ENCODE measurements at regions not wholly inside any gene's neighbourhood (a gene's known extent, or its start where the extent isn't known, plus 50 kb on each side); places are given as distances from the start of the nearest gene placed in this dataset.
A peak's percentile ranks its signal among the peaks of the same experiment; 100 is the strongest.
"Not testable (repeated sequence)": the region's sequence is repeated elsewhere in the genome, so short reads cannot be mapped to it uniquely, and the experiment has no call there.

- DNase-seq (ENCODE audit: low read depth): no peak
- in situ Hi-C loops (cut with HindIII; ENCODE audit: low pct_unique_long_range_greater_than_20kb, low sequenced_read_pairs): no loop called here
These were observed 314.1 kb upstream of the PTGER4 start for GRCh38 chr5:40365342-40366330.

- in situ Hi-C loops (cut with HindIII; ENCODE audit: low pct_unique_long_range_greater_than_20kb, low sequenced_read_pairs): no loop called here
- DNase-seq (ENCODE audit: low read depth): no peak
These were observed 315.3 kb upstream of the PTGER4 start for GRCh38 chr5:40364441-40364840.

GRCh38 chr5:40361378-40361777 lies 318.3 kb upstream of the PTGER4 start:
- DNase-seq (ENCODE audit: low read depth): no peak
- in situ Hi-C loops (cut with HindIII; ENCODE audit: low pct_unique_long_range_greater_than_20kb, low sequenced_read_pairs): no loop called here

- in situ Hi-C loops (cut with HindIII; ENCODE audit: low pct_unique_long_range_greater_than_20kb, low sequenced_read_pairs): no loop called here
These were observed 319.0 kb upstream of the PTGER4 start for GRCh38 chr5:40360685-40361084.

GRCh38 chr5:40359832-40360231 lies 319.9 kb upstream of the PTGER4 start:
- in situ Hi-C loops (cut with HindIII; ENCODE audit: low pct_unique_long_range_greater_than_20kb, low sequenced_read_pairs): no loop called here
- no peak for DNase-seq (ENCODE audit: low read depth)

More at GRCh38 chr5:40360685-40361084, 319.0 kb upstream of the PTGER4 start:
- no peak for DNase-seq (ENCODE audit: low read depth)

- in situ Hi-C loops (cut with HindIII; ENCODE audit: low pct_unique_long_range_greater_than_20kb, low sequenced_read_pairs): no loop called here
These were observed 320.6 kb upstream of the PTGER4 start for GRCh38 chr5:40359093-40359492.

GRCh38 chr5:40356248-40356647 lies 323.5 kb upstream of the PTGER4 start:
- in situ Hi-C loops (cut with HindIII; ENCODE audit: low pct_unique_long_range_greater_than_20kb, low sequenced_read_pairs): no loop called here
- no peak for DNase-seq (ENCODE audit: low read depth)

More at GRCh38 chr5:40359093-40359492, 320.6 kb upstream of the PTGER4 start:
- no peak for DNase-seq (ENCODE audit: low read depth)

- in situ Hi-C loops (cut with HindIII; ENCODE audit: low pct_unique_long_range_greater_than_20kb, low sequenced_read_pairs): no loop called here
These were observed 323.9 kb upstream of the PTGER4 start for GRCh38 chr5:40355846-40356245.

GRCh38 chr5:40355181-40355580 lies 324.5 kb upstream of the PTGER4 start:
- in situ Hi-C loops (cut with HindIII; ENCODE audit: low pct_unique_long_range_greater_than_20kb, low sequenced_read_pairs): no loop called here
- DNase-seq (ENCODE audit: low read depth): no peak

More at GRCh38 chr5:40355846-40356245, 323.9 kb upstream of the PTGER4 start:
- DNase-seq (ENCODE audit: low read depth): no peak

- DNase-seq (ENCODE audit: low read depth): no peak
- in situ Hi-C loops (cut with HindIII; ENCODE audit: low pct_unique_long_range_greater_than_20kb, low sequenced_read_pairs): no loop called here
These were observed 325.5 kb upstream of the PTGER4 start for GRCh38 chr5:40354171-40354570.

GRCh38 chr5:40353442-40353841 lies 326.3 kb upstream of the PTGER4 start:
- in situ Hi-C loops (cut with HindIII; ENCODE audit: low pct_unique_long_range_greater_than_20kb, low sequenced_read_pairs): no loop called here
- no peak for DNase-seq (ENCODE audit: low read depth)

GRCh38 chr5:40347981-40348725 lies 331.6 kb upstream of the PTGER4 start:
- DNase-seq (ENCODE audit: low read depth): no peak
- in situ Hi-C loops (cut with HindIII; ENCODE audit: low pct_unique_long_range_greater_than_20kb, low sequenced_read_pairs): no loop called here

- no peak for DNase-seq (ENCODE audit: low read depth)
- in situ Hi-C loops (cut with HindIII; ENCODE audit: low pct_unique_long_range_greater_than_20kb, low sequenced_read_pairs): no loop called here
These were observed 332.8 kb upstream of the PTGER4 start for GRCh38 chr5:40346901-40347300.

GRCh38 chr5:40338434-40338833 lies 341.3 kb upstream of the PTGER4 start:
- DNase-seq (ENCODE audit: low read depth); in situ Hi-C loops (cut with HindIII; ENCODE audit: low pct_unique_long_range_greater_than_20kb, low sequenced_read_pairs): not testable (repeated sequence)

- in situ Hi-C loops (cut with HindIII; ENCODE audit: low pct_unique_long_range_greater_than_20kb, low sequenced_read_pairs): no loop called here
- DNase-seq (ENCODE audit: low read depth): no peak
These were observed 345.5 kb upstream of the PTGER4 start for GRCh38 chr5:40334242-40334635.

- DNase-seq (ENCODE audit: low read depth): peak; percentile 52
- in situ Hi-C loops (cut with HindIII; ENCODE audit: low pct_unique_long_range_greater_than_20kb, low sequenced_read_pairs): no loop called here
These were observed 346.1 kb upstream of the PTGER4 start for GRCh38 chr5:40333459-40334241.

- in situ Hi-C loops (cut with HindIII; ENCODE audit: low pct_unique_long_range_greater_than_20kb, low sequenced_read_pairs): no loop called here
These were observed 346.7 kb upstream of the PTGER4 start for GRCh38 chr5:40332970-40333369.

GRCh38 chr5:40331616-40332015 lies 348.1 kb upstream of the PTGER4 start:
- DNase-seq (ENCODE audit: low read depth): no peak

More at GRCh38 chr5:40332970-40333369, 346.7 kb upstream of the PTGER4 start:
- DNase-seq (ENCODE audit: low read depth): no peak

More at GRCh38 chr5:40331616-40332015, 348.1 kb upstream of the PTGER4 start:
- in situ Hi-C loops (cut with HindIII; ENCODE audit: low pct_unique_long_range_greater_than_20kb, low sequenced_read_pairs): no loop called here
